GM12872 (cell line): ENCODE measurements at regions not wholly inside any gene's neighbourhood (a gene's known extent, or its start where the extent isn't known, plus 50 kb on each side); places are given as distances from the start of the nearest gene placed in this dataset.

ENCODE experiments used
- CTCF ChIP-seq: IDR thresholded peaks from 3 replicates; pipeline ENCODE4 v1.5.1; 2011; ENCODE audit warnings: low read depth, mild to moderate bottlenecking, low read length, moderate library complexity; ENCODE audit not compliant: insufficient read depth

GRCh38 chr12:73665193-73665592, 872.4 kb upstream of the ATXN7L3B start:
- no peak for TF ChIP-seq CTCF

GRCh38 chr12:73677520-73678291, 859.9 kb upstream of the ATXN7L3B start:
- no peak for TF ChIP-seq CTCF

- no peak for TF ChIP-seq CTCF
Observed at GRCh38 chr12:73678335-73678734, 859.3 kb upstream of the ATXN7L3B start.

GRCh38 chr12:73699318-73699717, 838.3 kb upstream of the ATXN7L3B start:
- TF ChIP-seq CTCF = no peak

- TF ChIP-seq CTCF = no peak
Observed at GRCh38 chr12:73714655-73715054, 823.0 kb upstream of the ATXN7L3B start.

- no peak for TF ChIP-seq CTCF
Observed at GRCh38 chr12:73719223-73719622, 818.4 kb upstream of the ATXN7L3B start.

GRCh38 chr12:73726881-73727280, 810.8 kb upstream of the ATXN7L3B start:
- TF ChIP-seq CTCF = no peak
